ENCODE measurements at regions not wholly inside any gene's neighbourhood (a gene's known extent, or its start where the extent isn't known, plus 50 kb on each side); places are given as distances from the start of the nearest gene placed in this dataset.

DNA sequence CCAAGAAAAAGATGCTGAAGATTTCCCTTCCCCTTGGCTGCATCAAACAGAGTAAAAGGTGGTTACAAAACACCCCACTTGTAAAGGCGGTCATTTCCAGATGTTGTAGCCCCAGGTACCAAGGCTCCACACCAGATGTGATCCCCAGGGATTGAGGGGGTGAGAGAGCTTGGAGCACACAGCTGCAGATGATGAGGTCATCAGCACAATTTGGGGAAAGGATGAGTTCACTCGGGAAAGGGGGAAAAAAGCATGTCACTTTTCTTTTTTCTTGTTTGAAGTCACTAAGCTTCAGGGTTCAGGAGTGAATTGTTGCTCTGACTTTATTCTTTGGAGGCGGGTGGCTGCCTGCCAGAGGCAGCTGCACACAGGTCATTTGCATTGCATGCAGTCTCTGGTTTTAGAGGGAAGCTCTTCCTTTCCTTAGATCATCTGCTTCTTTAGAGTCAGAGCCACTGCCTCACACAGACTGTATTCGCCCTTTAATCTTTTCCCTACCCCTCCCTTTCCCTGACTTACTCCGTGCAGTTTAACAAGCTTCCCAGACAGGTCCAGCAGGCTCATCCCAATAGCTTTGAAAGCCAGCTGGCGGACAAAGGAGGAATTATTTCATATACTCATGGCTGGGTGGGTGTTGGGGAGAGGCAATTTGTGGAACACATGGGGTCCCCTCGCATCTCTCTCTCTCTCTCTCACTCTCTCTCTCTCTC, 409.3 kb upstream of the SLC24A2 start:
- no peak for DNase-seq (ENCODE audit: low spot score)

DNA sequence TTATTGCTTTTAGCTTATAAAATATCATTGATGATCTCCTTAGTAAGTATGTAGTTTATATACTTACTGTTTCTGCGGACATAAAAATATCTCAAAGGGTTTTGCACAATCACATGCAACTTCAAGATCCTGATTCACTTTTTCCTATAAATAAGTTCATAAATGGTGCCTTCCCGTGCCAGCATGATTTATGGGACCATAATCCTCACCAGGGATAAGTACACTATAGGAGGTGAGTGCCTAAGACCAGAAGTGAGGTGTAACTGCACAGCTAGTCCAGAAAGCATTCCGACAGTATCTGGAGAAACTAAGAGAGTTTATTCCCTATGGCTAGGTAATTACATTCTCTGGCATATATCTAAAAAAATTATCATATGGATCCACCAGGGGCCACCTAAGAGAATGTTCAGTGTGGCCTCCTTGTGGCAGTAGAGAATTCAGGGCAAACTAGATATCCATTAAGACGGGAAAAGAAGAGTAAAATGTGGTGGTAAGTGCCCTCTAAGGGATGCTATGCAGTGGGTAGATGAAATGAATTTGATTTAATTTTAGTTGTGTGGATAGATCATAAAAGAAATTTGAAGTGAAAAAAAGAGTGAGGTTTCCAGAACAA, 402.5 kb upstream of the SLC24A2 start:
- peak; percentile 27 for DNase-seq (ENCODE audit: low spot score)

DNA sequence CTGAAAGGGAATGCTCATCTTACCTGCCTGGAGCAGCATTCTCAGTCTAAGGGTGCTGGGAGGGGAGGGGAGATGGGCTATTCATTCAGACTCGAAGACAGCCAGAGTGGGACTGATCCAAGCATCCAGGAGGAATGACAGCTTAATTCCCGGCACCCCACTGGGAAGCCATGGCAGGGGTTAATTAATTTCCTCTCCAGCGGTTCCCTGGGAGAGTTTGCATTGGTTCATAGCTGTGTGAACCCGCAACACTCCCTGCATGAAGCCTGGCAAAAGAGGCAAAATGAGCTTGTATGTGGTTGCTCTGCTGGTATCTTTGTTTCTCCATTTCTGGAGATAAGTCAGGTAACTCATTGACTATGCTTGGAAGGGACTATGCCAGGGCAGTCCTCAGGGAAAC, 401.0 kb upstream of the SLC24A2 start:
- no peak for DNase-seq (ENCODE audit: low spot score)

DNA sequence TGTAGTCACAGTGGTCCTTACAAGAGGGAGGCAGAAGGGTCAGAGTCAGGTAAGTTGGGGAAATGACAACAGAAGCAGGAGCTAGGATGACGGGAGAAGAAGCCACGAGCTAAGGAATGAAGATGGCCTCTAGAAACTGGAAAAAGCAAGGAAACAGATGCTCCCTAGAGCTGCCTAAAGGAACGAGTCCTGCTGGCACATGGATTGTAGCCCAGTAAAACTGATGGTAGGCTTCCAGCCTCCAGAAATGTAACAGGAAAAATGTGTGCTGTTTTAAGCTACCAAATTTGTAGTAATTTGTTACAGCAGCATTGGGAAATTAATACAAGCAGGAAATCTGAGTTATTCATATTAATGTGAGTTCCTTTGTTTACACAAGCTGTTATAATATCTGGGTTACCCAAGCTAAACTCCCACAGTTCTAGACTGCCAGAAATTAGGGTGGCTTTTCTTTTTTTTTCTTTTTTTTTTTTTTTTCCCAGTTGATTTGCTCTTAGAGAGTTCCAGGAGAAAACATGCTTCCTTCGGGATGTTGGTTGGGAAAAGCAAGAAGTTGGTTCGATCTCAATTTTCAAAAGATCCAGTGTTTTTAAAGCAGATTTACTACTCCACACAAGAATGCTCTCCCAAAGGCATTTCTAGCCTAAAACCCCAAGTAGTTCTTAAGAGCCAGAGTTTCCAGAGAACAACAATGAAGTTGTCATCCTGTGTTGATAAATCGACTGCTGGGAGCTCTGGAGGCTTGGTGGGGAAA, 400.0 kb upstream of the SLC24A2 start:
- DNase-seq (ENCODE audit: low spot score): no peak

DNA sequence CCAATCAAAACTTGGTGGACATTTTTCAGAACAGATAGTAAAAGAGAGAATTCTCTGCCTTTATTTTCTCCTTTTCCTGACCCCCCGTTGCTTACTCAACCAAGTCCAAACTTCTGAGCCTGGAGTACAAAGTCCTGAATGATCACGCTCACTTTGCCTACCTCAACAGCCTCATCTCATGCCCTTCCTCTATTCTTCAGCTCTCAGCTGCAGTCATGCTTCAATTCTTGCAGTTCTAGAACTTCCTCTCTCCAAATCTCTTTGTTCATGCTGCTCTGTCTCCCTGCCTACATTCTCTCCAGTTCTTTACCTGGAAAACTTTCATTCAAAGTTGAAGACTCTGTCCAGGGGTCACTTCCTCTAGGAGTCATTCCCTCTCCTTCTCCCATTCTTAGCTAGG, 398.5 kb upstream of the SLC24A2 start:
- no peak for DNase-seq (ENCODE audit: low spot score)

DNA sequence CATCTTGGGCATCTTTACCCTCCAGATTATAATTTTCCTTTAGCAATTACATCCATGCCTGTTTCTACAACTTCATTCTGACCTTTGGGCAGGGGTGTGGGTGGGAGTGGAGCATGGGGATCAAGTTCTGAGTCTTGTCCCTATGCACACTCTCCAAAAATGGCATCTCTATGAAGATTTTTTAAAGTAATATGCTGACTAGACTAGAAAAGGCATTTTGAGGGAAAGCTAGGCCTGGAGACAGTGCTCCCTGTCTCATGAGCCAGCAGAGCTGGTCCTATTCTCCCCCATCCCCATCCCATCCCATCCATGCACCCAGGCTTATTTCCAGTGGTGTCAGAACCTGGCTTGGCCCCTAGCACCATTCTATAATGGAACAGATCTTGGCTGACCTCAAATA, 398.0 kb upstream of the SLC24A2 start:
- no peak for DNase-seq (ENCODE audit: low spot score)

DNA sequence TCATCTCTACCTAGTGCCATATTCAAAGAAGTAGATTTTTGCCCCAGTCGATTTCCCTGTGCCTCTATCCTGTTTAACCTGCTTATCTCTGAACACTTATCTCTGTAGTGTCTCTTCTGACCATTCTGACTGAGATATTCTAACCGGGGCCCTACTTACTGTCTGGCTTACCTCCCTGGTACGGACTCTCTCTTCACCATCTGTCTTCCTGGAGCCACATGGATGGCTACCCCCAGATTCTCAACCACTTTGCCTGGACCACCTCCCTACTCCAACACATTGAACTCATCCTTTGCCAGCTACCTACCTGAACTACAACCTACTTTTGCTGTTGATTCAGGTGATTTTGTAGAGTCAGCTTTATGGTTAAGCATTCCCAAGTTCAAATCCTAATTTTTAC, 397.4 kb upstream of the SLC24A2 start:
- no peak for DNase-seq (ENCODE audit: low spot score)

DNA sequence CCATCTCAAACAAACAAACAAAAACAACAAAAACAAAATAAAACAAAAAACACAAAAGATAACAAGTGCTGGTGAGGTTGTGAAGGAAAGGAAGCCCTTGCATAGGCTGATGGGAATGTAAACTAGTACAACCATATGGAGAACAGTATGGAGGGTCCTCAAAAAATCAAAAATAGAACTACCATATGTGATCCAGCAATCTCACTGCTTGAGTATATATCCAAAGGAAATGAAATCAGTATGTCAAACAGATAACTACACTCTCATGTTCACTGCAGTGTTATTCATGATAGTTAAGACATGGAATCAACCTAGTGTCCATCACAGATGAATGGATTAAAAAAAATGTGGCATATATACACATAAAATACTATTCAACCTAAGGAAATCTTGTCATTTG, 395.7 kb upstream of the SLC24A2 start:
- no peak for DNase-seq (ENCODE audit: low spot score)

DNA sequence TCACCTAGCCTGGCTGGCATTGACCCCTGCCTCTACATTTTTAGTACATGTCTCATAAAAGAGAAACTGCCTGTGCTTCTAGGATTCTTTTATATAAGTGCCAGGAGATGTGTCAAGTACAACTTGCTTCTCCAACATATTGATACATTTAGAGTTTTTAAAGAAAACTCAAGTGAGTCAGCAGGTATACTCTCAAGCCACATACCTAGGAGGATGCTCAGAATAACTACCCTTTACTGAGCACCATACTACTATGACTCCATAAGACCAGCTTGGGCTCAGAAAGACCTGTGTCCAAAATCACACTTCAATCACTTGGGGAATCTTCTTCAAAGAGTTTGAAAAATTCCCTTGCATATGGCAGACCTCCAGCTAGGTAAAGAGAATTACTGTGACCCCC, 389.8 kb upstream of the SLC24A2 start:
- DNase-seq (ENCODE audit: low spot score): no peak

DNA sequence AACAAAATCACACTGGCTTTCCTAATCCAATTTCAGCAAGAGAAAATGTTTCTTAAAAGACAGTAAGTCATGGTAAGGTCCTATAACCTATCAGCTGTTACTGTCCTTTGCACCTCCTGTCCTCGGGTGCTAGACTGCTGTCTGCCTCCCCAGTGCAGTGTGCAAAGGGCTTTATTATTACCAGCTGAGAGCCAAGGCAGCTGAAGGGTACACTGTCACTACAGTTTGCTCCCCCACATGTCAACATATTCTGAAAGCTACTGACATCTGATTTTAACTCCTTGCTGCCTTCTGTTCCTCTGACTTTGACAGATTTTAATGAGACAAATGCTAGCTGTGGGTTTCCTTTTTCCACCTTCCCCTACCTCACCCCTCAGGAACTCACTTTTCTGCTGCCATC, 389.4 kb upstream of the SLC24A2 start:
- DNase-seq (ENCODE audit: low spot score): no peak

DNA sequence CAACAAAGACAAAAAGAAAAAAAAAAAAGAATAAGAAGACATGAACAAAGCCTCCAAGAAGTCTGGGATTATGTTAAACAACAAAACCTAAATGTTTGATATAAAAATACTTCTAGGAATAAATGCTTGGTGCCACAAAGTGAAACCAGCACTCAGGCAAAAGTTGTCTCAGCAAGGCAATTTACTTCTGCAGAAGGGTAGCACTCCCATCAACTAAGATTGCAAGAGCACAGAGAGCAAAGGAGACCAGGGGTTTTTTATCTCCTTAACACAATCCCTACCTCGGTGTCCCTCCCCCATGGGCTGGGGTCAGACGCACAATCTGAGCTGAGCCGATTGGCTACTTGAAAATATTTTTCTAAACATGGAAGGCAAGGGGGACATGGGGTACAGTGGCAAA, 381.3 kb upstream of the SLC24A2 start:
- DNase-seq (ENCODE audit: low spot score): no peak

DNA sequence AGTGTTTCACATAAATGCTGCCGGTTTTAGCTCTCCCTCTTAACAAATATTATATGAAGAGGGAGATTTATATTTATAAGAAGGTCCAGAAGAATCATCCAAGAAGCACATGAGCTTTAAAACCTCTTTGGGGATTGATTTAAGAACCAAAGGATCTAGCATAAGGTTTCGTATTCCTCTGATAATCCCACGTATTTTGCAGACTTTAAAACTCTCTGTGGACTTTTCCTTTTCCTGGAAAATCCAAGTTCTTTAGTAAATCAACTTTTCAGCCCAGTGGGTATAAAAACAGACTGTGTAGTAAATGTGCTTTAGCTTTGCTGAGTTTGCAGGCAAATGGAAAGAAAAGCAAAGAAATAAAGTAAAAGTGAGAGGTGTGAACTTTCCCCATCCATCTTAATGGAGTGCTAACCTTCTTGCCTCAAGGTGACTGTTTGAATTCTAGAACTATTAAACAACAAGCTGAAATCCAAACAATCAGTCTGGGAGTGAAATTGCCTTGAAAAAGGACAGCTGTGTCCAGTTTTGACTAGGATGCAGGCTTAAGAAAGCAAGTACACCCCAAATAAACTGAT, 363.4 kb upstream of the SLC24A2 start:
- DNase-seq (ENCODE audit: low spot score): no peak

DNA sequence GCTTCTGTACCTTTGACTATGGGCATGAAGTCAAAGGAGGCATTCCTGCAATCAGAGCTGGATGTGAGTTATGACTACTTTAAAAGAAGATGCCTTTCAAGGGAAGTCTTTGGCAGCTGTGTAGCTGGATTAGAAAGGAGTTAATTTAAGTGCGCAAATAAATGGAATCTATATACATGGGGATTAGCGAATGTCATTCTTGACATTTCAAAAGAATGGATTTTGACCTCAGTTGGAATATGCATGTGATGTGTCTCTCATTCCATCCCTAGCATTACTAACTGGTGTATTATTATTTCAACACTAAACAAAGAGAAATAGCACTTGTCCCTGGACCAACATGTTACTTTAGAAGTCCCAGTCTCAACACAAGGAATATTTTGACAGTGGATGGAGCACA, 359.6 kb upstream of the SLC24A2 start:
- no peak for DNase-seq (ENCODE audit: low spot score)

DNA sequence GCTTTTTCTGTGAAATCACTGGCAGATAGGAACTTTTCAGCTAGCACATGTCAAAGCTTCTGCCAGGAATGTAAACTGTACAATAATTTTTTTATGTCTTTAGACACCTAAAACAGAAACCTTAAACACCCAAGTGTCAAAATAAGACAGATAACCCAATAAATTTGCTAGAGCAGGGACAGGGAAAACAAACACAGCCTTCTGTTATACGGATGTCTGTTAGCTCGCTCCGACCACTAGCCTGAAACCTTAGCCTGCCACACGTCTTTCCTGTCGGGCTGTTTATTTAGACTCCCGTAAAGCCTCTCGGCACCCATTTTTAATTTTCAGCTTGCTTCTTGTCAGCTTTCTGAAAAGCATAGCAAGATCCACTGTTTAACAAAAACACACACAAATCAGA, 355.4 kb upstream of the SLC24A2 start:
- no peak for DNase-seq (ENCODE audit: low spot score)

DNA sequence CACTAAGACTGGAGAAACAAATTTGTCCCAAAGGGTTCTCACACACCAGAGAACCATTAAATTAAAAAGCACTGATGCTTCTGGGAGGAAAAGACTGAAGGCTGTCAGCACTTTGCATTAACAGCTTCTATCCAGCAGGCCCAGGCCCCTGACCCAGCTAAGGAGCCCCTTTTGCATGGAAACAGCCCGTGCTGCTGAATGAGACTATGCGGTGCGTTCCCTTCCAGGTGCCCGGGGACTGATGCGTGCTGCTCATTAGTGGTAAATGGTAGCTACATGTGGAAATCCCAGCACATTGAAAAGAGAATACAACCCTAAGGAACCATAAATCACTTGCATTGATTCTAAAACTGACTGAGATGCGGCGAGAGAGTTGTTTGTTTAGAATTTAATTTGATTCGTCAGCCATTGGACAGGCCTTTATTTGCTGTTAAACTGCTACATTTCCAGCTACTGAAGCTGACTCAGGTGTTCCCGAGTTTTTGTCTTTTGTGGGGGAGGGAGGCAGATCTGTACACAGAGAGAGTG, 351.0 kb upstream of the SLC24A2 start:
- no peak for DNase-seq (ENCODE audit: low spot score)

DNA sequence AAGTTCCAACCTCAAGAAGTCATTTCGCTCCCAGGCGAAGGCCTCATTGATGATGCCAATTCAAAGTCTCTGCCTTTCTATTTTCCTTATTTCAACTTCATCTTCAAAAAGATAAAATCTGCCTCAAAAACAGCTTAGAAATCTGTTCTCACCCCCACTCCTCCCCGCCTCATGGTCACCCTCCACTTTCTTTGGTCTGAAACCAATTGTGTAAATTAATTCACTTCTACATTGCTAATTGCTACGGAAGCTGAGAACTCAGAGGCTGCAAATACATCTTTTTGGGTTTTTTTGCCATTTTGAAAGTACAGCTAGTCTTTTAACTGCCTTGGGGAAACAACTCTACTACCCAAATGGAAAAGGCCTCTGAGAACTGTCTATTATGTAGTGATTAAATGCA, 350.0 kb upstream of the SLC24A2 start:
- DNase-seq (ENCODE audit: low spot score): no peak

DNA sequence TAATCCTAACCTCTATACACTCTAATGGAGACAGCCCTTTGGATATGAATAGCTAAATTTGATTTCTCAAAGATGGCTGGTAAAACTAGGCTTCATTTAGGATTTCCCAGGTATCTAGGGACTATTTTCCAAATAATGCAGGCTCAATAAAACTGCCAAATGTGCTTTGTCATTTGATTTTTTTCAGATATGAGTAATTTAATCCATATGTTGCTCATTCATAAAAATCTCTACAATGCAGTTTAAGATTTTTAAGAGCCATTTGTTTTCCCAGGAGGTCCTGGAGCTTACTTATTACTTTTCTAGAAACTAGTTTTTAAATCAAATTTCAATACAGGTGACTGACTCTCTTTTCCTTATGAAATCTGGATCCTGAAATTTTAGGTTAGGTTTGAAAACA, 349.3 kb upstream of the SLC24A2 start:
- DNase-seq (ENCODE audit: low spot score): no peak

DNA sequence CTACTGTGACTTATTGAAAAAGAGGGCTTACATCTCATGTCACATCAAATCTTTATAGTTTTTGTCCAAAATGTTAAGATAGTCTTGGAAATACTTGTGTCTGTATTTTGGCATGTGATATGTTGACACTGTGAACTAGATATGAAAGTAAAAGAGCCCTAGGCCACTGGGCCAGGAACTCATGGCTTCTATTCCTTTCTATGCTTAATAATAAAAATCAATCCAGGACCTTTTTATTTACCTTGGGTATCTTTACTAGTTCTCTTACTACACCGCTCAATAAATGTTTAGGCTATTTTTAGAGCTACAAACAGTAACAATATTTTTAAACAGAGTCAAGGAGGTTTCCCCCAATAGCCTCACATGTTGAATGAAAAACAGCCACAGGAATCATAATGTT, 348.6 kb upstream of the SLC24A2 start:
- no peak for DNase-seq (ENCODE audit: low spot score)

DNA sequence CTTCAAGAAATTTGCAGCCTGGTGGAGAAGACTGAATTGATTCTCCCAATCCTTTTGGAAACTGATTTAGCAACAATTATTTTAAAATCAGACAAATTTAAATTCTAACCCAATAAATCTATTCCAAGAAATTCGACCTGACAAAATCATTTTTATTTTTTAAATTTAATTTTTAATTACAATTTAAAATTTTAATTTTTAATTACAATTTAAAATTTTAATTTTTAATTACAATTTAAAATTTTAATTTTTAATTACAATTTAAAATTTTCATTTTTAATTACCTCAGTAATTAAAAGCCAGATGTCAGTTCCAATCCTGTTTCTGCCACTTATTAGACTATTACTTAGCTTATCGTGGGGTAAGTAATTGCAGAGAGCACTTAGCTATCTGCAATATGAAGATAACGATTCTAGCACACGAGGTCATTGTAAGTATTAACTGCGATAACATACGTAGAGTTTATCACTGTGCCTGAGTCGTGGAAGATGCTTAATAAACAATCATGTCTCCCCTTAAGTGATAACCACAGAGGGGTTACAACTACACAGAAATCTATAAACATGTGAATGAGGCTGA, 346.4 kb upstream of the SLC24A2 start:
- DNase-seq (ENCODE audit: low spot score): no peak

DNA sequence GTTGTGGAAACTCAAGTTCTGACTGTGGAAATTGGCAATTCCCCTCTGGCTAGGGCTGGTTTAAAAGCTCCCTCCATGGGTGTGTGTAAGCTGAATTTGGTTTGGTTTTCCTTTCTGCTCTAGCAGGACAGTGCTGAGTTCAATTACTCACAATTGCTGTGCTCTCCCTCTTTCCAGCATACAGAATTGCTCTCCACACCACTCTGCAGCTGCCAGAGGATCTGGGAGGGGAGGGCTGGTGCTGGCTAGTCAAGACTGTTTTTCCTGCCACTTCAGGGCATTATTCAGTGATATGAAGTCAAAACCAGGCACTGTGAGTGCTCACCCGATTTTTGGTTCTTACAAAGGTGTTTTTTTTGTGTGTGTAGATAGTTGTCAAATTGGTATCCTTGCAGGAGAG, 336.9 kb upstream of the SLC24A2 start:
- DNase-seq (ENCODE audit: low spot score): no peak

DNA sequence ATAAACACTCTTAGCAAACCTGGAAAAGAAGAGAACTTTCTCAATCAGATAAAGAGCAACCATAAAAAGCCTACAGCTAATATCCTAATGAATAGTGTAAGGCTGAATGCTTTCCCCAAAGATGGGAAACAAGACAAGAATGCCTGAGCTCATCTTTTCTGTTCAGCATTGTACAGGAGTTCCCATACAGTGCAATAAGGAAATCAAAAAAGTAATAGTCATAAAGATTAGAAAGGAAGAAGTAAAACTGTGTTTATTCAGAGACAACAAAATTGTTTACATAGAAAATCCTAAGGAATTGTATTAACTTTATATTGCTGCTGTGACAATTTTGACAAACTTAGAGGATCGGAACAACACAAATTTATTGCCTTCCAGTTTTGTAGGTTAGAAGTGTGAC, 330.7 kb upstream of the SLC24A2 start:
- no peak for DNase-seq (ENCODE audit: low spot score)

DNA sequence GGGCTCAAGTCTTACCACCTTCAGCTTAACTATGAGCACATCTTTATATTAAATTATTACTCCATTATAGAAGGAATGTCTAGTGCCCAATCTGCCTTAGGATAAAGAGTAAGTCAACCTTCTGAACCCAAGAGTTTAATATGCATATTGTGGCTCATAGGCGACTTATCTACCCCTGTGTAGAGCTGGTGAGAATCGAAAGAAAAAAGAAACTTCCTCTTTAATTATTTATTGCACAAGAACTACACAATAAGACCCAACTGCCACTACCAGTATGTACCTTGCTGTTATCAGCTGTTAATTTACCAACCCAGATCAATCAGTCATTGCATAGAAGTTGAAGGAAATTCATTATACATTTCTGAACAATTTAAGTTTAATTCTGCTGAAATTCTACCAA, 329.1 kb upstream of the SLC24A2 start:
- no peak for DNase-seq (ENCODE audit: low spot score)

DNA sequence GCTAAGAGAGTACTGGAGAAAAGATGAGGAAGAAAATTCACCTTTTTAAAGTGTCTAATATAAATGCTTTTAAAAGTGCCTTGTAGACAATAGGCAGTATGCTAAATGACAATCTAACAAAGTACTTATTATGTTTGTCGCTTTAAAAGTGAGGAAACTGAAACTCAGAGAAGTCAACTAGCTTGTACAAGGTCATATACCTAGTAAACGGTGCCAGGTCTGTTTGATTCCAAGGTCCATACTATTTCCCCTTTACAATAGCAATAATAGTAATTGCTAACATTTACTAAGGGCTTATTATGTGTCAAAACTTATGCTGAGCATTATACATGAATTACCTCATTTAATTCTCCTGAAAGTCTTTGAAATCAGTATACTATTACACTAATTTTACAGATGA, 328.6 kb upstream of the SLC24A2 start:
- no peak for DNase-seq (ENCODE audit: low spot score)
